ENCODE measurements at regions not wholly inside any gene's neighbourhood (a gene's known extent, or its start where the extent isn't known, plus 50 kb on each side); places are given as distances from the start of the nearest gene placed in this dataset.
"Not testable (repeated sequence)": the region's sequence is repeated elsewhere in the genome, so short reads cannot be mapped to it uniquely, and the experiment has no call there.

- DNase-seq, result not testable (repeated sequence)
These were observed 388.3 kb downstream of the PRELID2 start for GRCh38 chr5:145446875-145447274.

GRCh38 chr5:145446412-145446811 lies 388.7 kb downstream of the PRELID2 start:
- DNase-seq, result no peak

GRCh38 chr5:145445027-145445426 lies 390.1 kb downstream of the PRELID2 start:
- no peak for DNase-seq

- no peak for DNase-seq
These were observed 391.2 kb downstream of the PRELID2 start for GRCh38 chr5:145443964-145444363.

GRCh38 chr5:145443366-145443765 lies 391.8 kb downstream of the PRELID2 start:
- DNase-seq, result no peak

- not testable (repeated sequence) for DNase-seq
These were observed 392.5 kb downstream of the PRELID2 start for GRCh38 chr5:145442661-145443060.

GRCh38 chr5:145441228-145441627 lies 393.9 kb downstream of the PRELID2 start:
- DNase-seq, result no peak

GRCh38 chr5:145437627-145438026 lies 397.5 kb downstream of the PRELID2 start:
- no peak for DNase-seq

- no peak for DNase-seq
These were observed 402.1 kb downstream of the PRELID2 start for GRCh38 chr5:145433077-145433476.

- peak; percentile 19 for DNase-seq
These were observed 406.0 kb downstream of the PRELID2 start for GRCh38 chr5:145429170-145429569.

- no peak for DNase-seq
These were observed 427.1 kb downstream of the PRELID2 start for GRCh38 chr5:145408048-145408341.

- no peak for DNase-seq
These were observed 427.7 kb downstream of the PRELID2 start for GRCh38 chr5:145407300-145408047.

- DNase-seq, result no peak
These were observed 431.1 kb downstream of the PRELID2 start for GRCh38 chr5:145403992-145404391.

GRCh38 chr5:145396888-145397287 lies 438.3 kb downstream of the PRELID2 start:
- DNase-seq, result no peak

- DNase-seq, result not testable (repeated sequence)
These were observed 440.0 kb downstream of the PRELID2 start for GRCh38 chr5:145395151-145395550.

GRCh38 chr5:145393426-145393825 lies 441.7 kb downstream of the PRELID2 start:
- DNase-seq, result no peak

GRCh38 chr5:145389047-145389446 lies 446.1 kb downstream of the PRELID2 start:
- no peak for DNase-seq

GRCh38 chr5:145385276-145385675 lies 449.9 kb downstream of the PRELID2 start:
- no peak for DNase-seq

- DNase-seq, result no peak
These were observed 456.9 kb downstream of the PRELID2 start for GRCh38 chr5:145378226-145378625.

GRCh38 chr5:145375521-145375920 lies 459.6 kb downstream of the PRELID2 start:
- DNase-seq, result no peak

GRCh38 chr5:145365464-145365863 lies 469.7 kb downstream of the PRELID2 start:
- DNase-seq, result no peak

GRCh38 chr5:145362266-145362665 lies 472.9 kb downstream of the PRELID2 start:
- DNase-seq, result no peak

GRCh38 chr5:145360936-145361335 lies 474.2 kb downstream of the PRELID2 start:
- no peak for DNase-seq

GRCh38 chr5:145350513-145350912 lies 484.6 kb downstream of the PRELID2 start:
- DNase-seq, result no peak

GRCh38 chr5:145347026-145347616 lies 488.0 kb downstream of the PRELID2 start:
- peak; percentile 14 for DNase-seq

Data from RPMI8226 (cell line).